HG03139 (cell line): ENCODE measurements at regions not wholly inside any gene's neighbourhood (a gene's known extent, or its start where the extent isn't known, plus 50 kb on each side); places are given as distances from the start of the nearest gene placed in this dataset.

Source experiments
- ATAC-seq: cut with Tn5 transposase; IDR thresholded peaks from one replicate; pipeline ENCODE4 v1.9.1; 2021; ENCODE audit not compliant: unreplicated experiment

GRCh38 chr13:104843401-104843800 lies 1692.1 kb downstream of the EFNB2 start:
- no peak for ATAC-seq

- no peak for ATAC-seq
Measured at GRCh38 chr13:104841110-104841509, 1694.4 kb downstream of the EFNB2 start.

GRCh38 chr13:104837756-104838155 lies 1697.7 kb downstream of the EFNB2 start:
- no peak for ATAC-seq

- no peak for ATAC-seq
Measured at GRCh38 chr13:104833221-104833620, 1702.2 kb downstream of the EFNB2 start.

GRCh38 chr13:104832231-104832630 lies 1703.2 kb downstream of the EFNB2 start:
- no peak for ATAC-seq

GRCh38 chr13:104831831-104832230 lies 1703.6 kb downstream of the EFNB2 start:
- ATAC-seq: no peak

GRCh38 chr13:104823709-104824108 lies 1711.8 kb downstream of the EFNB2 start:
- ATAC-seq: no peak

- ATAC-seq: no peak
Measured at GRCh38 chr13:104823071-104823470, 1712.4 kb downstream of the EFNB2 start.

GRCh38 chr13:104817271-104817670 lies 1718.2 kb downstream of the EFNB2 start:
- ATAC-seq: no peak

GRCh38 chr13:104816726-104817125 lies 1718.7 kb downstream of the EFNB2 start:
- no peak for ATAC-seq

GRCh38 chr13:104810242-104810641 lies 1725.2 kb downstream of the EFNB2 start:
- no peak for ATAC-seq

GRCh38 chr13:104809483-104809882 lies 1726.0 kb downstream of the EFNB2 start:
- no peak for ATAC-seq

GRCh38 chr13:104805346-104805745 lies 1730.1 kb downstream of the EFNB2 start:
- no peak for ATAC-seq

GRCh38 chr13:104799152-104799551 lies 1732.9 kb upstream of the SLC10A2 start:
- no peak for ATAC-seq

- no peak for ATAC-seq
Measured at GRCh38 chr13:104798486-104798885, 1732.3 kb upstream of the SLC10A2 start.

- no peak for ATAC-seq
Measured at GRCh38 chr13:104796581-104796980, 1730.4 kb upstream of the SLC10A2 start.

- no peak for ATAC-seq
Measured at GRCh38 chr13:104785952-104786351, 1719.7 kb upstream of the SLC10A2 start.

- ATAC-seq: no peak
Measured at GRCh38 chr13:104784891-104785290, 1718.7 kb upstream of the SLC10A2 start.

- no peak for ATAC-seq
Measured at GRCh38 chr13:104782741-104783140, 1716.5 kb upstream of the SLC10A2 start.

GRCh38 chr13:104779311-104779993 lies 1713.2 kb upstream of the SLC10A2 start:
- no peak for ATAC-seq

GRCh38 chr13:104773775-104774174 lies 1707.6 kb upstream of the SLC10A2 start:
- ATAC-seq: no peak

- ATAC-seq: no peak
Measured at GRCh38 chr13:104769545-104769944, 1703.3 kb upstream of the SLC10A2 start.

- ATAC-seq: no peak
Measured at GRCh38 chr13:104766319-104766718, 1700.1 kb upstream of the SLC10A2 start.
